GM19025 (cell line): ENCODE measurements at regions not wholly inside any gene's neighbourhood (a gene's known extent, or its start where the extent isn't known, plus 50 kb on each side); places are given as distances from the start of the nearest gene placed in this dataset.

Experiments
- ATAC-seq: cut with Tn5 transposase; IDR thresholded peaks from one replicate; pipeline ENCODE4 v1.9.1; 2021; ENCODE audit warnings: mild to moderate bottlenecking, low read depth, moderate library complexity; ENCODE audit not compliant: unreplicated experiment

DNA sequence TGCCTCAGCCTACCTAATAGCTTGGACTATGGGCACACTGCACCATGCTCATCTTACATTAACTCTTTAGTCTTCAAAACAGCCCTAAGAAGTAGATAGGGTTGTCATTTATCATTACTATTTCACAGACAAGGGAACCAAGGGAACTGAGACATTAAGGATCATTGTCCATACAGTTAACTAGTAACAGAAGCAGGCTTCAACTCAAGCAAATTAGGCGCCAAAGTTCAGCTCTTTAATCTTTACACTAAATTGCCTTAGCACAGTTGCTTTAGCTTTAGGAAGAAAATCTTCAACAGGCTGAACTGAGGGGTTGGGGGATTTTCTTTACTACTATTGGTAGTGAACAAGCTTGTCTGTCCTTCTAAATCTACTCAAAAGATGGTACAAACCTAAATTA is 68.8 kb upstream of the CAND1 start:
- no peak for ATAC-seq

DNA sequence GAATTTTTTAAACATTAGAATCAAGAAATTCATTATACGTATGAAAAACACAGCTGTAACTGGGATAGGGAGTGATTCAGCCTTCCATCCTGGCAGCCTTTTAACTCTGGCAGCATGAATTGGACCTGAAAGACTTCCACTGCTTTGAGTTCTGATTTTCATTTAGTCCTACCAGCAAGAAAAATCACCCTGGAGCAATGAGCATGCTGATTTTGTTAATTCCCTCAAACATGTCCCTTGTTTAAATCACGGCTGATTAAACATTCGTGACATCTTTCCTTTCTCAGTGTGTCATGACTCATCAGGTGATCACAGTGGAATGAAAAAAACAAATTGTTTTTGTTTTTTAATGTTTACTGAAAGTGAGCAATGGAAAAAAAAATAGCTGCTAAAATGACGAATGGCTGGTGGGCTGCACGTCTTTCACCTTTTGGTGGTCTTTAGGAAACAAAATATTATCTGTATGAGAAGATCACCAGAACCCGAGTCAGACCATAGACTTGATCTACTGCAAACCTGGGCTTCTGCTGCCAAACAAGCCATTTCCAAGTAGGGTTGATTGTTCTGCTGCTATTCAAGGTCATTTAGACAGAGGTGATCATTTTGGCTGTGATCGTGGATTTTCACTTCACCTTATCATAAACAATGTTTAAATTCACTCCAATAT is 67.0 kb upstream of the CAND1 start:
- peak; percentile 20 for ATAC-seq

DNA sequence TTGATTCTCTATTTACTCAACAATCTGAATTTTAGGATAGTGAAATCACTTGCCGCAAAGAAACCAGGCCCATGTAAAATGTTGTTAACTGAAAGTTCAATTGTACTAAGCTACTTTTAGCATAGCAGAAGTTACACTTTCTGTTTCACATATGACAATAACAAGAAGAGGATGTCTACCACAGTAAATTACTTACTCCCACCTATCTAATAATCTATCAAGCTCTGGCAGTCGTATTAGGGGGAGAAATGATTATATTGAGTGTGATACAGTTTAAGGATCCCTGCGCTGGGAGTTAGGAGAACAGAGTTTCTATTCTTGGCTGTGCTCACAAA is 66.5 kb upstream of the CAND1 start:
- peak; percentile 81 for ATAC-seq

DNA sequence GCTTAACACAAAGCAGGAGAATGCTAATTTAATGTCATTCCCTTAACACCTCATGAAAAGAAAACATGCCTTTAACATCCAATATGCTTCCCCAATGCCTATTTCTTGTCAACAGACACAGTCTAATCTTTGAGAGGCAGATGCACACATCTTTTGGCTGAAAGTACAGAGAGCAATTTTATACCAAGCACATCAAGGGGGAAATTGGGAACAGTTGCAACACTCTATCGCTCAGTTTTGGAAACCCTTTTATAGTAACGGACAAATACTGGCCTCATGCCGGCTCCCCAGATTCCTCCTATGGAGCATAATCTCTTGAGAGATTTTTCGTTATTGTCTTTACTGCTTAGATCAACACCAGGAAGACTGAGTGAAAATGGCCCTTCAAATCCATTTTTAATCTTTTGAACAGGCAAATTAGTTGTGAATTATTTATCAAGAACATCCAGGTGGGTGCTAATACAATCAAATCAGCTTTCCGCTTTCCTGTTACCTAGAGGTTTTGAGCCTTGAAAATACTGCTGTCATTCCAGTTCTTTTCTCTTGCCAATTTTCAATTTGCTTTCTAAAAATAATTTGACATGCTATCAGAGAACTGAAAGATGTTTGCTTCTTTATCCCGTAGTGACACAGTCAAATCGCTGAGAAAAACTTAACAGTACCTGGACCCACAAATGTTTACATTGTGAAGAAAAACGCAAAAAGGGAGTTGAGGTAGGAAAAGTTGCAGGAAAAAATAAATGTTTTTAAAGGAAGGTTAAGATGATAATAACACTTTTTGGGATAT is 60.7 kb upstream of the CAND1 start:
- ATAC-seq = no peak

DNA sequence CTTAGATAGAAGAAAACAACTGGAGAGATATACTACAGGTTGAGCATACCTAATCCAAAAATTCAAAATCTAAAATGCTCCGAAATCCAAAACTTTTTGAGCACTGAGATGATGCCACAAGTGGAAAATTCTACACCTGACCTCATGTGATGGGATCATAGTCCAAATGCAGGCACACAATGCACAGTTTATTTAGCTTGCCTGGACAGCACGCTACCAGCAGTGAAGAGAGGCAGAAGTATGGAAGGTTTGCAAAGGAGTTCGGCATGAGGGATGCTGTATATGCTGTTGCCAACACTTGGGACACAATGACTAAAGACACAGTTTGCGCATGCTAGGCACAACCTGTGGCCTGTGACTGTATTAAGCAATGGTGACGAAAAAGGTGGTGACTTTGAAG is 58.1 kb upstream of the CAND1 start:
- ATAC-seq = no peak

DNA sequence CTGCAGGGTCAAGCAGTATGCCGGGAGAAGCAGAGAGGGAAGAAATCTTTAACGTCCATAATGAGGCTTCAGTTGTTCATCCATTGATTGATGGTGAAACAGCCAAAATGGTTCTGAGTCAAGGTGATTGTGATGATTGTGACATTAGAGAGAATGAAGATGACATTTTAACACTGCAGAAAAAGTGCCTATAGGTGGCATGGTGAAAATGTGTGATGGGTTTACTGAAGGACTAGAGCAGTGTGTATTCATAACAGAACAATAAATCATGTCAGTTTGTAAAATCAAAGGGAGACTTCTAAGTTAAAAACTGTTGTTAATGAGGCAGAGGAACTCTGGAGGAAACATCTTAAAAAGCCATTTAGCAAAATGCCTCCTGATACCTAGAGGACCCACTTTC is 57.7 kb upstream of the CAND1 start:
- no peak for ATAC-seq

DNA sequence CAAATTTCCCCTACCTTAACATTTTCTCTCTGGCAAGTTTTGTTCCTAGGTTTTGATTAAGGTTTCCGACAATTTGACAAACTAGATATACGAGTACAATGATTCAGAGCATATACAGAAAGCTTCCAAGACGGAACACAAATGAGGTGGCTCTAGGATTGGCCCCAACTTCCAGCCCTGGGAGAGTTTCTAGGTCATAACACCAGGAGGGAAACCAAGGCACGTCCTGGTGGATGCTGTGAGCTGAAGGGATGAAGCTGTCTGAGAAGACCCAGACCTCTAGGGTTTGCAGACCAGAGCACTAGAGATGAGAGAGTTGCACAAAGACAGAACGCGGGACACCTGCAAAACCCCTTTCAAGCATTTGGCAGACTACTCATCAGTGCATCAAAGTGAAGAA is 51.5 kb upstream of the CAND1 start:
- no peak for ATAC-seq
